Ishikawa (cell line): ENCODE measurements at regions not wholly inside any gene's neighbourhood (a gene's known extent, or its start where the extent isn't known, plus 50 kb on each side); places are given as distances from the start of the nearest gene placed in this dataset.

Source experiments
- CEBPB ChIP-seq: IDR thresholded peaks from 2 replicates; pipeline ENCODE4 v1.6.1; 2012
- CREB1 ChIP-seq: IDR thresholded peaks from 2 replicates; pipeline ENCODE4 v1.6.1; 2012; ENCODE audit warnings: low read depth
- EGR1 ChIP-seq: IDR thresholded peaks from 2 replicates; pipeline ENCODE4 v1.6.1; 2012
- EP300 ChIP-seq: IDR thresholded peaks from 2 replicates; pipeline ENCODE4 v1.6.1; 2012; ENCODE audit warnings: borderline replicate concordance
- FOXM1 ChIP-seq: IDR thresholded peaks from 2 replicates; pipeline ENCODE4 v1.6.1; 2012; ENCODE audit warnings: low read depth, borderline replicate concordance
- MAX ChIP-seq: IDR thresholded peaks from 2 replicates; pipeline ENCODE4 v1.6.1; 2012
- RAD21 ChIP-seq: IDR thresholded peaks from 2 replicates; pipeline ENCODE4 v1.6.1; 2012; ENCODE audit warnings: low read depth
- REST ChIP-seq: IDR thresholded peaks from 2 replicates; pipeline ENCODE4 v1.6.1; 2012; ENCODE audit warnings: low read depth, mild to moderate bottlenecking
- TAF1 ChIP-seq: IDR thresholded peaks from 2 replicates; pipeline ENCODE4 v1.6.1; 2012; ENCODE audit warnings: low read depth, mild to moderate bottlenecking
- TCF12 ChIP-seq: IDR thresholded peaks from 2 replicates; pipeline ENCODE4 v1.6.1; 2012; ENCODE audit warnings: low read depth
- TEAD4 ChIP-seq: IDR thresholded peaks from 2 replicates; pipeline ENCODE4 v1.6.1; 2012
- USF1 ChIP-seq: IDR thresholded peaks from 2 replicates; pipeline ENCODE4 v1.6.1; 2012
- YY1 ChIP-seq: IDR thresholded peaks from 2 replicates; pipeline ENCODE4 v1.6.1; 2012; ENCODE audit warnings: low read depth

GRCh38 chr12:114512351-114512750, 106.4 kb upstream of the TBX5 start:
- TF ChIP-seq EP300 (no peak), USF1 (no peak), TAF1 (no peak), CREB1 (no peak), EGR1 (no peak), RAD21 (no peak), FOXM1 (no peak), TCF12 (no peak), TEAD4 (no peak), YY1 (no peak)

GRCh38 chr12:114508529-114509129, 102.7 kb upstream of the TBX5 start:
- TF ChIP-seq RAD21 (peak; percentile 77), USF1 (no peak), REST (no peak), EP300 (no peak)

- TF ChIP-seq TAF1 (no peak), EGR1 (no peak), REST (no peak), CREB1 (no peak), TCF12 (no peak), USF1 (no peak), CEBPB (no peak), TEAD4 (no peak), EP300 (no peak)
These were observed 100.7 kb upstream of the TBX5 start for GRCh38 chr12:114506651-114507050.

GRCh38 chr12:114504311-114504710, 98.4 kb upstream of the TBX5 start:
- TF ChIP-seq TEAD4 (no peak), CREB1 (no peak), MAX (no peak), CEBPB (no peak)

GRCh38 chr12:114501474-114501807, 95.5 kb upstream of the TBX5 start:
- no peak for TF ChIP-seq FOXM1
- TF ChIP-seq USF1 = no peak
- no peak for TF ChIP-seq REST
- TF ChIP-seq EP300 = no peak
- no peak for TF ChIP-seq EGR1
